ENCODE measurements at regions not wholly inside any gene's neighbourhood (a gene's known extent, or its start where the extent isn't known, plus 50 kb on each side); places are given as distances from the start of the nearest gene placed in this dataset.
"Not testable (repeated sequence)": the region's sequence is repeated elsewhere in the genome, so short reads cannot be mapped to it uniquely, and the experiment has no call there.

- DNase-seq, result no peak
These were observed 227.2 kb upstream of the ZNF608 start for GRCh38 chr5:124973661-124974060.

DNA sequence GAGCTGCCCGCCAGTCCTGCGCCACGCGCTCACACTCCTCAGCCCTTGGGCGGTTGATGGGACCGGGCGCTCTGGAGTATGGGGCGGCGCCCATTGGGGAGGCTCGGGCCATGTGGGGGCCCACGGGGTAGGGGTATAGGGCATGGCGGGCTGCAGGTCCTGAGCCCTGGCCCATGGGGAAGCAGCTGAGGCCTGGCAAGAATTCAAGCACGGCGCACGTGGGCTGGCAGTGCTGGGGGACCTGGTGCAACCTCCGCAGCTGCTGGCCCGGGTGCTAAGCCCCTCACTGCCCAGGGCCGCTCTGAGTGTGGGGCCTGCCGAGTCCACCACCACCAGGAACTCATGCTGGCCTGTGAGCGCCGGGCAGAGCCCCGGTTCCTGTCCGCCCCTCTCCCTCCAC lies 229.6 kb upstream of the ZNF608 start:
- no peak for DNase-seq

GRCh38 chr5:124979251-124979650 lies 232.8 kb upstream of the ZNF608 start:
- no peak for DNase-seq

DNA sequence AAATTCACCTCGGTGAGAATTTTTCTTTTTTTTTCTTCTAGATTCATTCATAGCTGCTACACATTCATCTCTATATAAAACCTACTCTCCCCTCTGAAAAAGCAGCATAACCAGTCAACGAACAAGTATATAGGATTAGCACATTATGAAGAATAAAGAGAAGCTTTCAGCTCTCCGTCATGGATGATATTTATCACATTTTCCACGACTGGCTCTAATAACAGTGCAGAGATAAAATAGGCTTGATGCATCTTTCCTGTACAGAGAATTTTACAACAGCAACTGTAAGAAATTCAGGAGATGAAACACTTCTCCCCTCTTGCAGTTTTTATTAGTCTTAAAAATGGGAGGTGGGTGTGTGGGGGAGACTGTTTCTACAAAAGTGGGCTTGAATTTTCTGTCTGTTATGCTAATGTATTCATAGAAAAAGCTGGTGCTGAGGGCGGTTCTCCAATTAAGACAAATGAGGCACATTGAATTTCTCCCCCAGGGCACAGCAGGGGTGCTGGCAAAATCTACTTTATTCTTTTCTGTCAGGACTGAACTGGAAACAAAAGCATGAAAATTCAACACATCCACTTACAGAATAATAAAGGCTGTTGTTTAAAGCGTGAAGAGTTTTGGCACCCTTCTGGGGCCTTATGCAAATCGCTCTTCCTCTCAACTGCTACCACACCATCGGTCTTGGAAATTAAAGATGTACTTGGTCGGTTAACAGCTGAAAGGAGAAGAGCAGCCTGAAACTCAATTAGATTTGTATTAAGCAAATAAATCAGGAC lies 233.9 kb upstream of the ZNF608 start:
- peak; percentile 10 for DNase-seq

GRCh38 chr5:124981901-124982300 lies 235.5 kb upstream of the ZNF608 start:
- no peak for DNase-seq

GRCh38 chr5:124986170-124986569 lies 239.7 kb upstream of the ZNF608 start:
- DNase-seq, result no peak

GRCh38 chr5:124986667-124987066 lies 240.2 kb upstream of the ZNF608 start:
- no peak for DNase-seq

GRCh38 chr5:124987786-124988185 lies 241.3 kb upstream of the ZNF608 start:
- DNase-seq, result not testable (repeated sequence)

GRCh38 chr5:124990723-124991122 lies 244.3 kb upstream of the ZNF608 start:
- DNase-seq, result no peak

GRCh38 chr5:124995421-124995820 lies 249.0 kb upstream of the ZNF608 start:
- no peak for DNase-seq

GRCh38 chr5:124996023-124996763 lies 249.8 kb upstream of the ZNF608 start:
- no peak for DNase-seq

DNA sequence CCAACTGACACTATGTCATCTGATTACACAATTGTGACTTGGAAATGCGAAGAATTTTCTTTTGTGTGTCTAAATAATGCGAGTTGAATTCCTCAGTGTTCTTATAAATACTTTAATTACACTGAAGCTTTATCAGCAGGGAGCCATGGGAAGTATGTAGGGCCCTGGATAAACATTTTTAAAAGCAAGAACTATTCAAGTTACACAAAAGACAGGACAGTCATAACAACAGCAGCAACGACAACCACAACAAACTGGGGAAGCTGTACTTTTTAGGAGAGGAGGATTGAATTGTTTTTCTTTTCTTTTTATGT lies 250.3 kb upstream of the ZNF608 start:
- DNase-seq, result no peak

- DNase-seq, result no peak
These were observed 250.9 kb upstream of the ZNF608 start for GRCh38 chr5:124997186-124997893.

DNA sequence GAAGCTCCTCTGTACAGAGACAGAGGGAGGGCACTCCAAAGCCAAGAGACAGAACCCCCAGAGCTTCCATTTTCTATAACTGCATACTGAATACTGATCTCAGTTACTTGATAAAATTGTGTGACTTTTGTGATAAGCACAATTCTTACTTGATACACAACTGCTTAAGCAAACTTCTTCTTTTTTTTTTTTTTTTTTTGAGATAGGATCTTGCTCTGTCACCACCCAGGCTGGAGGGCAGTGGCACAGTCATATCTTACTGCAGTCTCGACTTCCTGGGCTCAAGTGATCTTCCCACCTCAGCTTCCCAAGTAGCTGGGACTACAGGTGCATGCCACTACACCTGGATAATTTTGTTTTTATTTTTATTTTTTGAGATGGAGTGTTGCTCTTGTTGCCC lies 252.1 kb upstream of the ZNF608 start:
- DNase-seq, result no peak

GRCh38 chr5:125002727-125003598 lies 256.5 kb upstream of the ZNF608 start:
- DNase-seq, result no peak

DNA sequence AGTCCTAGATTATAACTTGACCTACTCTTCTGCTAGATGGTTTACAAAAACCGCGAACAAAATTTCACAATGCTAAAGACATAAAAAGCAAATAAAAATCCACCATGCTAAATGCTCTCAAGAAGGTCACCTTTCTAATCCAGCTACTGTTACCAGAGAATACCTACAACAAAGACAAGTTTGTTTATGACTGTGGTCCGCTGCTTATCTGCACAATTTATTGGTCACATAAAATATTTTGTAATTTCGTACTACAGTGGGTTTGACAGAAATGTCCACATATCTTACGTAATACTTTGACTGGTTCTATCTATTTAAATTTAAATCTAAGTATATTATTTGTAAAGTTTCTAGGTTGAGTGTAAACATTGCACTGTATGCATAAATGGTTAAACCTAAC lies 257.6 kb upstream of the ZNF608 start:
- no peak for DNase-seq

GRCh38 chr5:125005266-125005665 lies 258.8 kb upstream of the ZNF608 start:
- DNase-seq, result peak; percentile 27

DNA sequence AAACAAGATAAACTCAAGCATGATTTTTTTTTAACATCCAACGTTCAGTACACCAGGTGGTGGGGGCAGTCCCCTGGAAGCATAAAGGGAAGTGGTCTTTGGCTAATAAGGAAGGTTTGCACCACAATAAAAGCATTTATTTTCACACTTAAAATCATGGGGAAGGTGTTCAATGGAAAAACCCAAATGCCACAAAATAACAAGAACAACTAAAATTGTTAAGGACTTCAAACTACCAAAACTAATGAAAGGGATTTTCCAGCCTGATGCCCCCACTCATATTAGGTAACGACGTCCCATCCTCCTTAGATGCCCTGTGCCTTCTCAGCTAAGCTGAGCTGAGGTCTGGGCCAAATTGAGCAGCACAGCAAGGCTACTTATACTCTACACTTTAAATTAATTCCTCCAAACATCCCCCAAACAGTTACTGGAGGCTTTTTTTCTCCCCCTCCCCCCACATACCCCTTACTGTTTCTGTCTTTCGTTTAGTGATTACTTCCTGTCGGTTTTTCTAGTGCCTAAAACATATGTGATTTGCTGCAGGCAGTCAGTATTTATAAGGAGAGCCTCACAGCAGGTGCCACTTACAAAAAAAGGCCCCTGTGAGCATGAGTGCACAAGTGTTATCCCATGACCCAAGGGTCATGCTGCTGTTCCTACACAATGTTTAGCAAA lies 259.7 kb upstream of the ZNF608 start:
- peak; percentile 39 for DNase-seq

DNA sequence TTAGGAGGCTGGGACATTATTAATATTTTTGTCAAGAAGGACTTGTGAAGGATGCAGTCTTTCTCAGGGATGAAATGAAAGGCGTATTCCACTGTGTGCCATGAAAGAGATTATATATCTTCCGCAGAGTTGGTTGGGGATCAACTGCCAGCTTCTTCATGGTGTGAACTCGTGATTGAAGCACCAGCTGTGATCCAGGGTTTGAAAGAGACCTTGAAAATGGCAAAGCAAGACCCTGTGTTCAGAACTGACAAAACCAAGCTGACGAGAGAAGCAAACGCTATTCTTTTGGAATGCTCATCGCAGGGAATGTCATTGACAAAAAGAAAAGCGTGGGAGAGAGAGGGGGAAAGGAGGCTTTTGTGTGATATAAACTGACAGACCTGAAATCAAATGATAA lies 263.9 kb upstream of the ZNF608 start:
- DNase-seq, result no peak

- no peak for DNase-seq
These were observed 264.6 kb upstream of the ZNF608 start for GRCh38 chr5:125011014-125011413.

DNA sequence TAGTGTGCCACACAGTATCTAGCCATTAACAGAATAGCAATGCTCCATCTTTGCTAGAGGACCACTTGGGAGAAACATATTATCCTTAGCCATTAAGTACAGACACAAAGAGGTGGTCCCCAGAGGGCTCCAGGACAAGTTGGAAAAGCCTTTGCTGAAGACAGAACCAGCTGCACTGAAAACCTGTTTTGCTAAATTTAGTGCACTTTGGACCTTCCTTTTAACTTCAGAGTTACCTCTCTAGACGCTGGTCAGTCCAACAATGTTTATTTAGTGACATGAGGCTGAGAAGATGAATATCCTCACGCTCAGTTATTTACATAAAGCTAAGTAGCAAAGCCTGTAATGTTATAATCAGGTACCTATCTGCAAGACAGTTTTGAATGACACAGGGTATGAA lies 265.0 kb upstream of the ZNF608 start:
- DNase-seq, result no peak

DNA sequence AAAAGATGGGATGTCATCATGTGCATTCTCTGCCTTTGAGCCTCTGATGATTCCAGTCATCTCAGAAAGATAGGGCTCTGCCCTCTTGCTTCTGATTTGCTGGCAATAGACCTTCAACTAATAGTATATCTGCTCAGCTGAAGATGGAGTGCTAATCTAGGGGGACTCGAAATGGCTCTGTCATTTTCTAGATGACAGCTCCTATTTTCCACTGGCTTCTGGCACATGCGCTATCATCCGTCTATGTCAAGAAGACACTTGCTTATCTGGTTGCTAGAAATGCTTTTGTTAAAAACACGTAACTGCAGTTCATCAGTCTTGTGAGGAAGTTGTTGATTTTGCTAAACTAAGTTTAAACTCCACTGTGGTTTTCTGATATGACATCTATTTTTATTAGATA lies 265.5 kb upstream of the ZNF608 start:
- no peak for DNase-seq
